ENCODE measurements at regions not wholly inside any gene's neighbourhood (a gene's known extent, or its start where the extent isn't known, plus 50 kb on each side); places are given as distances from the start of the nearest gene placed in this dataset.
A peak's percentile ranks its signal among the peaks of the same experiment; 100 is the strongest.

GRCh38 chr1:101506541-101507164, 269.8 kb downstream of the S1PR1 start:
- peak; percentile 2 for DNase-seq (ENCODE audit: extremely low read depth, low read depth)
- peak; percentile 72 for TF ChIP-seq CTCF (IDR thresholded peaks at IDR 0.05; ENCODE audit: low read depth, low read length)

- TF ChIP-seq CTCF (IDR thresholded peaks at IDR 0.05; ENCODE audit: low read depth, low read length) = no peak
- no peak for DNase-seq (ENCODE audit: extremely low read depth, low read depth)
Observed at GRCh38 chr1:101507547-101507971, 270.7 kb downstream of the S1PR1 start.

- no peak for DNase-seq (ENCODE audit: extremely low read depth, low read depth)
- TF ChIP-seq CTCF (IDR thresholded peaks at IDR 0.05; ENCODE audit: low read depth, low read length) = no peak
Observed at GRCh38 chr1:101508913-101509312, 272.1 kb downstream of the S1PR1 start.

- no peak for DNase-seq (ENCODE audit: extremely low read depth, low read depth)
- no peak for TF ChIP-seq CTCF (IDR thresholded peaks at IDR 0.05; ENCODE audit: low read depth, low read length)
Observed at GRCh38 chr1:101509370-101509769, 272.6 kb downstream of the S1PR1 start.

- TF ChIP-seq CTCF (IDR thresholded peaks at IDR 0.05; ENCODE audit: low read depth, low read length) = no peak
- DNase-seq (ENCODE audit: extremely low read depth, low read depth) = no peak
Observed at GRCh38 chr1:101511202-101511891, 274.5 kb downstream of the S1PR1 start.

GRCh38 chr1:101520302-101520701, 283.5 kb downstream of the S1PR1 start:
- DNase-seq (ENCODE audit: extremely low read depth, low read depth) = peak; percentile 3
- TF ChIP-seq CTCF (IDR thresholded peaks at IDR 0.05; ENCODE audit: low read depth, low read length) = peak; percentile 73

- DNase-seq (ENCODE audit: extremely low read depth, low read depth) = no peak
Observed at GRCh38 chr1:101522486-101522885, 285.7 kb downstream of the S1PR1 start.

More at GRCh38 chr1:101522486-101522885, 285.7 kb downstream of the S1PR1 start:
- TF ChIP-seq CTCF (IDR thresholded peaks at IDR 0.05; ENCODE audit: low read depth, low read length) = no peak

Data from AG09319 (cell line).